IPS DF 4.7 (cell line): ENCODE measurements at regions not wholly inside any gene's neighbourhood (a gene's known extent, or its start where the extent isn't known, plus 50 kb on each side); places are given as distances from the start of the nearest gene placed in this dataset.

Experiments used
- DNase-seq: peaks from one replicate; pipeline ENCODE4 v3.0.0-alpha.2; 2013; ENCODE audit warnings: low spot score; ENCODE audit errors: extremely low read depth

DNA sequence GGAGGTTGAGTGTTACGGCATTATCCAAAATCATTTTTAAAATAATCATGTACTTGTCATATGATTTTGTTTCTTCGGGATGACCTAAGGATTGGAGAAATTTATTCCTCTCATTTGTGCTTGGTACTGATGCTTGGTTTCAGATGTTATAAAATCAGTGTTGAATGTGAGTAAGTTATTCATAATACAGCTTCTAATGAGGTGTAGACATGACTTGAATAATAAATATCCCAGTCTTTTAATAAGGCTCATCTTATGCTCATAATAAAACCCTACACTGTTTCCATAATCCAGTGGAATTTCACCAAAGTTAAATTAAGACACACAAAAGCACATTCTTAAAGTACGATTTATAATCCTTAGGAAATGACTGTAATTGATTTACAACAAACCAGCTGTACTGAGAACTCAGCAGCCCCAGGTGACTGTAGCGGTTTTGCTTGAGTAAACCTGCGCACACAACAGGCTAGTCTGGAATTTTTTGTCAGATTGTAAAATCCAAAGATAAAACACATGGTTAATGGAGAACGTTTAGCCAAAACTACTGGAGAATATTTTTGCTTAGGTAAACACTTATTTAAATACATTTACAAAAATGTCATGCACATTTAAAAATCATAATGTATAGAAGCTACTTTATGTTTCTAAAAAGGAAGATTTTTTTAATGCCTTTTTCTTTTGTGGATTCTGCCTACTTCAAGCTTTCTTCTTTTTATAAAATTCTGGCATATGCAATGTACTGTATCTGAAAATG, 609.8 kb upstream of the GRAMD2B start:
- DNase-seq: no peak

DNA sequence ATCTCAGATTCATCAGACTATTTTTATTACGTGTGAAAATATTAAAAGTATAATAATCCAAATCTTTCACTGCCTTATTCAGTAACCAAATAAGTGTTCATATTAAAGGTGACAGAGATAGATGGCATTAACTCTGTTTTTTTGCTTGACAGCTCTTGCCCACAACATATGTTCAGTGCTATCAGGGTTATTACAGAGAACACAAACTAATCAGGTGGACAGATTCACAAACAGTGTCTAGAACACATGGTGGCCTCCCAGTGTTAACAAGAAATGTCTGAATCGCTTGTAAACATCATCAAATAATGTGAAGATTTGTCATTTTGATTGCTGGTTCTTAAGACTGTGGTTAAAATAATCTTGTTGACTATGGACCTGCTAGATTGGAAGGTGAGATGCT, 609.1 kb upstream of the GRAMD2B start:
- no peak for DNase-seq

DNA sequence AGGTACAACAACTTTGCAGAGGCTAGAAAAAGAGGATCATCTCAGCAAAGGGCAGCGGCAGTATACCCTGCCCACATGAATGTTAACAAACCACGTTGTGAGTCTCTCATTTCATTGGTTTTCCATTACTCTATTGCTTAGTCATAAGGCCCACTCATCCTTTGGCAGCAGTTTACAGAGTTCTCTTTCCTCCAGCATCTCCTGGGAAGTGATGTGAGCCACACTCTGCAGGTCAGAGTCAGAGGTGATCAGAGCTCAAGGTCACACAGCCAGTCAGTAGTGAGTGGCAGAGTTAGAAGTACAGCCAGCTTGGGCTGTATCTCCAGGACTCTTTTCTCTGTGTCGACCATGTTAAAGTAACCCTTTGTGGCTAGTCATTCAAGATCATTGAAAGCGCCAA, 599.6 kb upstream of the GRAMD2B start:
- DNase-seq: no peak

DNA sequence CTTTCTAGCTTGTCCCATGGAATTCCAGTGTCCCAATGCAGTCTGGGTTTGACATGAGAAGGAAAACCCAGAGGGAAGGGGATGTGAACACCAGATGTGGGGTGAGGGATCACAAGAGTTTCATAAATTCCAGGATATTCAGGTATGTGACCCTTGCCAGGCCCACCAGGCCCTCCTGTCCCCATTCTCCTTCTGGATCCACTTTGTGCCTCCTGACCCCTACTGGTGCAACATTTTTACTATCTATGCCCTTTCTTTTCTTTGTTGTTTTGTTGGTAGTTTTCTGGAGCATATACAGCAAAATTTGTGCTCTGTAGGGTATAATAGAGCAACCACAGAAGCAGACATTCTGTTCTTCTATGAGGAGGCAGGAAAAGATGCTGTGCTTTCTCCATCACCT, 597.0 kb upstream of the GRAMD2B start:
- DNase-seq: no peak

- no peak for DNase-seq
These were observed 593.9 kb upstream of the GRAMD2B start for GRCh38 chr5:125829349-125829748.

GRCh38 chr5:125833398-125833797, 589.8 kb upstream of the GRAMD2B start:
- DNase-seq: no peak

DNA sequence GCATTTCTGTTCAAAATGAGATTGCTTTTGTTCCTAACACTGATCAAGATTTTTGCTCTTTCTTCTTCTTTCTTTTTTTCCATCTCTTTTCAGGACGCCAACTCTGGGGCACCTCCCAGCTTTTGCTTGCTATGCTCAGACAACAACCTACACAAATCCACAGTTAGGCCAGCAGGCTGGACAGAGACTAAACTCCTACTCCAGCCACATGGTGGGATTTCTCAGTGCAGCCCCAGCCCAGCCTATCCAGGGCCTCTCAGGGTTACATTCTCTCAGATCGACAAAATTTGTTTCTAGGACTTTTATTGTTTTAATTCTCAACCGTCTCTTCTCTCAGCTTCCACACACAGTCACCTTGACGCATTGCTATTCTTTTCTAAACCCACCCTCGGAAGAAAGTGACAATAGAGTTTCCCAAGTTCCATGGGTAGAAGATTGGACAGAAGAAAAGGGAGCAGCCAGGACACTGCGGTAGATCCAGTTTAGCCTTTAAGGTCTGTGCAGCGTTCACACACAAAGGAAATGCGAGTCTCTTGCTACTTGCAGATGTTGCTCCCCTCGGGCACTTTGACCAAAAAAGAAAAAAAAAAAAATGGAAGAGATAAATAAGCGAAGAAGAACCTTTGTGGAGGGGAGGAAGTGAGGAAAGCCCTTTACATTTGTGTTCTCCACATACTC, 588.6 kb upstream of the GRAMD2B start:
- no peak for DNase-seq

GRCh38 chr5:125835293-125836172, 587.7 kb upstream of the GRAMD2B start:
- peak; percentile 51 for DNase-seq

DNA sequence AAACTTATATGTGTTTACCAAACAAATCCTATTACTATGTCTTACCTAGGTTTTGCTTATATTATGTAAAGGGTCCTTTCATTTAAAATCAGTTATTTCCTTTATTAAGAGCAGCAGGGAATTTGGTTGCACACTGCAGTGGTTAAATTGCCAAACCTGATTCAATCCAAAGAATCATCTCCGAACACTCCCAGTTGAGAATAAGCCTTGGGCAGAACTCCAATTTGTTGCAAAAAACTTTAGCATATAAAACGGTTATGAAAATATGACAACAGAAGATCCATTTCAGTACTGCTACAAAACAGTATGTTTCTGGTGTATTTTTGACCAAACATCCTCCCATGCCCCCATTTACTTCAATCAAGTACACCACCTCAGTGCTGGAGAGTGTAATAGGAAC, 587.0 kb upstream of the GRAMD2B start:
- DNase-seq: no peak

GRCh38 chr5:125837866-125838265, 585.3 kb upstream of the GRAMD2B start:
- DNase-seq: no peak

- no peak for DNase-seq
These were observed 575.6 kb upstream of the GRAMD2B start for GRCh38 chr5:125847561-125847960.

GRCh38 chr5:125848751-125849150, 574.5 kb upstream of the GRAMD2B start:
- DNase-seq: no peak

GRCh38 chr5:125856949-125857348, 566.3 kb upstream of the GRAMD2B start:
- no peak for DNase-seq

GRCh38 chr5:125863579-125863978, 559.6 kb upstream of the GRAMD2B start:
- DNase-seq: no peak

DNA sequence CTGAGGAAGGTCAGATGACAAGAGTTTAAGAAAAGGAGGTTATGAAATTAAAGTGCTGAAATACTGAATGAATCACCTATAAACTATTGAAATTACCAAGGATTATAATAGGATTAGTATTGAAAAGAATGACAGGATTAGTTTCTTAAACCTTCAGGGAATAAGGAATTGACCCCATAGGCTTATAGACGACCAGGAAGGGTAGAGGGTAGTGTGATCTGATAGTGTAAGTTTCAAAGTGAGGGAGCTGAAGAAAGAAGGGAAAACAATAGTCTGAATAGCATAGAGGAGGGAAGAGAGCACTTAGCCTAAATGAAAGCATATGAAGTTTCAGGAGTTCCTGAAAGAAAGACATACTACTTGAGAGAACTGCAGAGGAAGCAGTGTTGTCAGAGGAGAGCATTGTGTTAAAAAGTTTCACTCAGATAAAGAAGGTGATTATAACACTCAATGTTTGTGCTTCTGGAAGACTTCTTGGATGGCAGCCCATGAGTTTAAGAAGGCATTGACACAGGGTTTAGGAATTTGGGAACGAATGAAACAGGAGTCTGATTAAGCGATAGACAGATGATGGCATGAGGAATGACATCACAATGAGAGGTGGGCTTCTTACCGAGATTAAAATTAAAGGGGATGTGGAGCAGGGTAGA, 557.9 kb upstream of the GRAMD2B start:
- no peak for DNase-seq

DNA sequence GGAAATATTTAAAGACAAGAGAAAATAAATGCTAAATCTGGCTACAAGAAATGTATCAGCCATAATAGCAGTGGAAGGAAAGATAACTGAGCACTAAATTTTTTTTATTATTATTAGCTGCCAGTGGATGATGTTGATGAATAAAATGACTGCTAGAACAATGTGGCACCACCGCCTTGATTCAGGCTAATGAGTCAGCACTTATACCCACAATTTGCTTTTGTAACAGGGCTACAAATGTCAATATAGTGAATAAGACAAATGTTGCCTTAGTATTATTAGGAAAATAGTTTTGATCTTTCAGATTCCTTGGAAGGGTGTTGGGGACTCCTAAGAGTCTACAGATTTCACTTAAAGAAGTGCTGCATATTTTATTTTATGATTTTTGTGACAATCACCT, 555.2 kb upstream of the GRAMD2B start:
- DNase-seq: no peak

GRCh38 chr5:125870256-125870655, 553.0 kb upstream of the GRAMD2B start:
- DNase-seq: no peak

- DNase-seq: no peak
These were observed 549.2 kb upstream of the GRAMD2B start for GRCh38 chr5:125874057-125874456.

DNA sequence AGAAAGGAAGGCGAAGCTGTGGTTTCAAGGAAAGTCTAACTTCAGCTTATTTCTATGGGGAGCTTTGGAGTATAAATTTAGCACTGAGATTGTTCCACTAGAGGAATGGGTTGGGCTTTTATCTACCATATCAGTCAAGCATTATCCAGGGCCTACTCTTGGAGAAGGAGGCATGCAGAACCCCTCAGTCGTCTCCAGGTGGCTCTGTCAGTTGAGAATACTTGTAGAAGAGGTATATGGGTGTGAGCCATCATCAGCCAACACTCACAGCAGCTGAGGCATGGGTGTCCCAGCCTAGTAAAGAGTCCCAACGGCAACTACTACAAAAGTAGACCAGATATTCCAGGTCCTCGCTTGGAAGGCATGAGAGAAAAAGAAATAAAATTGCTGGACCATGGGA, 548.5 kb upstream of the GRAMD2B start:
- DNase-seq: no peak

- no peak for DNase-seq
These were observed 546.0 kb upstream of the GRAMD2B start for GRCh38 chr5:125877248-125877647.

GRCh38 chr5:125882061-125882460, 541.1 kb upstream of the GRAMD2B start:
- DNase-seq: no peak

DNA sequence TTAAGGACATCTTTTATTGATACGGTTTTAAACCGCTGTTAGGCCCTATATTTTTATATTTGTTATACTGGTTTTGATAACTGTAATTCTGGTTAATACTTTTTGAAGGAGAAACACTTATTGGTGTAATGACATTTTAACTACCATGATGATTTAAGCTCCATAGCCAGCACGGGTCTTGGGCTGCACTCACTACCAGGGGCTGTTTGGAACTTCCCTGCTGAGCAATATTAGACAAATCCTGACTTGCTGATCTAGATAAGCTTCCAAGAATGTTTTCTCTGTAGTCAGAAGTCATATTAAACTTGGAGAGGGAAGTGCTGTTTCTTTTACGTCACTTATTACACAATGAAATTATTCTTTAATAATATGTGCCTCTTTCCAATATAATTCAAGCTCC, 540.0 kb upstream of the GRAMD2B start:
- no peak for DNase-seq
